ENCODE measurements at regions not wholly inside any gene's neighbourhood (a gene's known extent, or its start where the extent isn't known, plus 50 kb on each side); places are given as distances from the start of the nearest gene placed in this dataset.

DNA sequence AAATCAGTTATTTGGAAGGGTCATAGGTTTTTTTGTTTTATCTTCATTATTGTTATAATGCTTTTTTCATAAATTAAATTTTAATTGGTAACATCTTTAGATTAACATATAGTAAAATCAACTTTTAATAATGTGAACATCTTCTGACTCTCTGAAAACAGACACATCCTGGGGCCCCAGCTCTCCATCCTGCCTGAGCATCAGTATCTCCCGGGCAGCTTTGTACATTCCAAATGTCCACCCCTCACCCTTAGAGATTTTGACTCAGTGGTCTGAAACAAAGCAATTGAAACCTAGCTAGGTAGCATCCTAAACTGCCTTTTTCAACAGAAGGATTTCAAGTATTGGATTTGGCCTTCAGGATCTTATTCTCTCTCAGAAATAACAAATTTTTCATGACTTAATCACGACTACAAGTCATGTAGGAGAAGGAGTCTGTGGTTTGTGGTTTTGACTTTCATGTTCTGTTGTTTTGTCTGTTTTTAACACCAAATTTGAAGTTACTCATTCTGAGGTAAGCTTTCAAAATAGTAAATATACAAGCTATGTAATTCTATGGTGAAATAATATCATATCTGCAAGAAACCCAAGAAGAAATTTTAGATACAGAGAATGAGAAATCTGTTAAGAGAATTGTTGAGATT is 147.3 kb upstream of the UBE2E2 start:
- H3K4me2 ChIP-seq (ENCODE audit: low read depth, low read length, poor library complexity, severe bottlenecking), result no peak overlapping the region
- H2AFZ ChIP-seq (ENCODE audit: low read depth, low read length, severe bottlenecking), result no peak overlapping the region
- no peaks in the 10 kb centered on the region for H3K27me3 ChIP-seq (ENCODE audit: low read length)
- no peak overlapping the region for H3K27ac ChIP-seq (ENCODE audit: low read depth, low read length)
- no peak overlapping the region for H3K4me3 ChIP-seq (ENCODE audit: insufficient read depth, low read length, poor library complexity, severe bottlenecking)
- no peaks in the 10 kb centered on the region for H3K79me2 ChIP-seq (ENCODE audit: insufficient read depth, low read length)
- H3K36me3 ChIP-seq (ENCODE audit: low read length), result no peaks in the 10 kb centered on the region
- no peaks in the 10 kb centered on the region for H3K9me3 ChIP-seq (ENCODE audit: insufficient read depth, low read length)
- H3F3A ChIP-seq (ENCODE audit: insufficient read depth), result no peaks in the 10 kb centered on the region
- TF ChIP-seq, protein P1, sequence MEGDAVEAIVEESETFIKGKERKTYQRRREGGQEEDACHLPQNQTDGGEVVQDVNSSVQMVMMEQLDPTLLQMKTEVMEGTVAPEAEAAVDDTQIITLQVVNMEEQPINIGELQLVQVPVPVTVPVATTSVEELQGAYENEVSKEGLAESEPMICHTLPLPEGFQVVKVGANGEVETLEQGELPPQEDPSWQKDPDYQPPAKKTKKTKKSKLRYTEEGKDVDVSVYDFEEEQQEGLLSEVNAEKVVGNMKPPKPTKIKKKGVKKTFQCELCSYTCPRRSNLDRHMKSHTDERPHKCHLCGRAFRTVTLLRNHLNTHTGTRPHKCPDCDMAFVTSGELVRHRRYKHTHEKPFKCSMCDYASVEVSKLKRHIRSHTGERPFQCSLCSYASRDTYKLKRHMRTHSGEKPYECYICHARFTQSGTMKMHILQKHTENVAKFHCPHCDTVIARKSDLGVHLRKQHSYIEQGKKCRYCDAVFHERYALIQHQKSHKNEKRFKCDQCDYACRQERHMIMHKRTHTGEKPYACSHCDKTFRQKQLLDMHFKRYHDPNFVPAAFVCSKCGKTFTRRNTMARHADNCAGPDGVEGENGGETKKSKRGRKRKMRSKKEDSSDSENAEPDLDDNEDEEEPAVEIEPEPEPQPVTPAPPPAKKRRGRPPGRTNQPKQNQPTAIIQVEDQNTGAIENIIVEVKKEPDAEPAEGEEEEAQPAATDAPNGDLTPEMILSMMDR (IDR thresholded peaks at IDR 0.05; ENCODE audit: insufficient read depth, low read length, poor library complexity, severe bottlenecking), result no peak
- TF ChIP-seq EZH2phosphoT487 (conservative IDR thresholded peaks at IDR 0.05; ENCODE audit: low read length), result no peak
- H3K9ac ChIP-seq (ENCODE audit: low read length), result no peak overlapping the region
- no peaks in the 10 kb centered on the region for H3K9me2 ChIP-seq (replicated peaks; ENCODE audit: insufficient read depth, low read length)
- H4K20me1 ChIP-seq (ENCODE audit: low read depth, low read length), result no peaks in the 10 kb centered on the region

DNA sequence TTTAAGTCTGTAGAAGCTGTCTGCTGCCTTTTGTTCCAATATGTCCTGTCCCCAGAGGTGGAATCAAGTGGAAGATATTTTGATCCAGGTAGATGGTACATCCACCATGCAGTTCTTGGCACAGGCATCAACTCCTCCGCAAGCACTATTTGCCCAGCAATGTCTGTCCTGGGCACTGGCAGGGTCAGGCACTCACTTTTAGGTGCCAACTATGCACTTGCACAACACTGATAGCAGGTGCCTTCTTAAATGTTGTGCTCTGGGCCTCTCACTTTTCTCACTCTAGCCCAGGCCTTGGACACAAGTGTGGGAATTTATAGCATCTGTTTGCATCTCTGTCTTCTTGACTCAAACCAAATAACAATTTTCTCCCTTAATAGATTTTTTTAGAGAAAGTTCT is 140.5 kb upstream of the UBE2E2 start:
- Histone ChIP-seq H3K9me3 (ENCODE audit: insufficient read depth, low read length) (no peaks in the 10 kb centered on the region), H3F3A (ENCODE audit: insufficient read depth) (no peaks in the 10 kb centered on the region), H3K36me3 (ENCODE audit: low read length) (no peaks in the 10 kb centered on the region), H3K4me2 (ENCODE audit: low read depth, low read length, poor library complexity, severe bottlenecking) (no peak overlapping the region), H3K79me2 (ENCODE audit: insufficient read depth, low read length) (no peaks in the 10 kb centered on the region), H4K20me1 (ENCODE audit: low read depth, low read length) (no peaks in the 10 kb centered on the region), H3K9me2 (replicated peaks; ENCODE audit: insufficient read depth, low read length) (no peaks in the 10 kb centered on the region), H2AFZ (ENCODE audit: low read depth, low read length, severe bottlenecking) (no peak overlapping the region), H3K27me3 (ENCODE audit: low read length) (no peaks in the 10 kb centered on the region), H3K4me3 (ENCODE audit: insufficient read depth, low read length, poor library complexity, severe bottlenecking) (no peak overlapping the region), H3K9ac (ENCODE audit: low read length) (no peak overlapping the region), H3K27ac (ENCODE audit: low read depth, low read length) (no peak overlapping the region)
- TF ChIP-seq, protein P1 (IDR thresholded peaks at IDR 0.05; ENCODE audit: insufficient read depth, low read length, poor library complexity, severe bottlenecking), result no peak
- no peak for TF ChIP-seq EZH2phosphoT487 (conservative IDR thresholded peaks at IDR 0.05; ENCODE audit: low read length)

DNA sequence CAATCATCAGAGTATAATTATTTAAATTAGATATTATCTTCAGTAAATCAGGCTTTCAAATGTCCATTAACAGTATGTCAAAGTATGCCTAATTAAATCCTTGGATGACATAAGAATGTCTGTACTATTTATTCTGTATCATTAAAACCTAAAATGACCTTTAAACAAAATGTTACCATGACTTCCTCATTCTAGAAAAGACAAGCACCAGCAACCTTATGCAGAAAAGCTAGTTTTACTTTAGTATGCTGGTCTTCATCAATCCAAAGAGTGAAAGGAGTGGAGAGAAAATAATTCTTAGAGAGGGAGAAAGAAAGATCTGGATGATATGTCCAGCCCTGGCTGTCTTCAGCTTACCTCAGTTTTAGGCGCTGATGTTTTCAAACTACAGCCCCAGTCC is 140.1 kb upstream of the UBE2E2 start:
- H3K9me3 ChIP-seq (ENCODE audit: insufficient read depth, low read length), result no peaks in the 10 kb centered on the region
- no peak overlapping the region for H3K4me3 ChIP-seq (ENCODE audit: insufficient read depth, low read length, poor library complexity, severe bottlenecking)
- no peak overlapping the region for H3K4me2 ChIP-seq (ENCODE audit: low read depth, low read length, poor library complexity, severe bottlenecking)
- no peaks in the 10 kb centered on the region for H3F3A ChIP-seq (ENCODE audit: insufficient read depth)
- no peaks in the 10 kb centered on the region for H3K79me2 ChIP-seq (ENCODE audit: insufficient read depth, low read length)
- no peak overlapping the region for H3K9ac ChIP-seq (ENCODE audit: low read length)
- no peaks in the 10 kb centered on the region for H3K9me2 ChIP-seq (replicated peaks; ENCODE audit: insufficient read depth, low read length)
- H2AFZ ChIP-seq (ENCODE audit: low read depth, low read length, severe bottlenecking), result no peak overlapping the region
- no peaks in the 10 kb centered on the region for H3K36me3 ChIP-seq (ENCODE audit: low read length)
- H3K27ac ChIP-seq (ENCODE audit: low read depth, low read length), result no peak overlapping the region
- TF ChIP-seq EZH2phosphoT487 (conservative IDR thresholded peaks at IDR 0.05; ENCODE audit: low read length), result no peak
- TF ChIP-seq, protein P1 (IDR thresholded peaks at IDR 0.05; ENCODE audit: insufficient read depth, low read length, poor library complexity, severe bottlenecking), result no peak
- H4K20me1 ChIP-seq (ENCODE audit: low read depth, low read length), result no peaks in the 10 kb centered on the region
- no peaks in the 10 kb centered on the region for H3K27me3 ChIP-seq (ENCODE audit: low read length)
